ENCODE measurements at regions not wholly inside any gene's neighbourhood (a gene's known extent, or its start where the extent isn't known, plus 50 kb on each side); places are given as distances from the start of the nearest gene placed in this dataset.

GRCh38 chrX:9114245-9114644 is 80.3 kb upstream of the FAM9B start:
- DNase-seq (ENCODE audit: low read depth in 1 of 2, low spot score in 2 of 2) = no peak
- Histone ChIP-seq H3K4me1 (replicated peaks in 1 of 4; ENCODE audit: control insufficient read depth in 3 of 4, insufficient read depth in 4 of 4, low read length in 3 of 4) (no peaks in the 10 kb centered on the region), H2BK5ac (ENCODE audit: low read depth, low read length) (no peak overlapping the region), H2AK5ac (ENCODE audit: low read depth, low read length) (no peak overlapping the region), H3K18ac (ENCODE audit: extremely low read depth, low read length) (no peak overlapping the region), H3K4ac (replicated peaks; ENCODE audit: insufficient read length, low read depth, low read length) (no peak overlapping the region), H4K5ac (ENCODE audit: insufficient read length, low read depth, low read length) (no peak overlapping the region), H2BK12ac (ENCODE audit: low read depth, low read length) (no peak overlapping the region), H3K23me2 (ENCODE audit: low read depth, low read length) (no peaks in the 10 kb centered on the region), H4K91ac (replicated peaks; ENCODE audit: insufficient read length, low read length) (no peak overlapping the region), H3K36me3 (ENCODE audit: control insufficient read depth in 2 of 4, insufficient read depth in 4 of 4, low read length in 3 of 4) (no peaks in the 10 kb centered on the region), H2BK20ac (ENCODE audit: low read length) (no peak overlapping the region), H3K9ac (replicated peaks in 1 of 4; ENCODE audit: extremely low read depth in 1 of 4, low read depth in 3 of 4, low read length in 3 of 4) (no peak overlapping the region), H2AFZ (ENCODE audit: low read length) (no peak overlapping the region), H3K27me3 (replicated peaks in 1 of 4; ENCODE audit: control insufficient read depth in 3 of 4, extremely low read depth in 1 of 4, insufficient read depth in 3 of 4, low read length in 3 of 4) (no peaks in the 10 kb centered on the region), H3K14ac (ENCODE audit: insufficient read length) (no peak overlapping the region), H2BK15ac (ENCODE audit: low read length) (no peak overlapping the region), H3K79me1 (ENCODE audit: low read depth, low read length) (no peaks in the 10 kb centered on the region), H3K27ac (ENCODE audit: low read depth, low read length) (no peak overlapping the region), H3K4me2 (ENCODE audit: insufficient read depth in 1 of 2, low read depth in 2 of 2, low read length in 2 of 2) (no peak overlapping the region), H3K79me2 (ENCODE audit: control insufficient read depth in 1 of 2, insufficient read depth in 2 of 2, low read length in 2 of 2) (no peaks in the 10 kb centered on the region), H2BK120ac (replicated peaks; ENCODE audit: low read depth, low read length) (no peak overlapping the region), H3K56ac (replicated peaks; ENCODE audit: insufficient read length, low read depth, low read length) (no peak overlapping the region), H4K20me1 (replicated peaks in 1 of 2; ENCODE audit: control insufficient read depth in 1 of 2, insufficient read depth in 2 of 2, low read length in 2 of 2) (no peaks in the 10 kb centered on the region), H3K9me3 (ENCODE audit: insufficient read depth in 2 of 2, low read depth in 1 of 2, low read length in 1 of 2) (no peaks in the 10 kb centered on the region), H4K8ac (ENCODE audit: extremely low read depth, insufficient read depth, low read length) (no peak overlapping the region), H3K23ac (ENCODE audit: insufficient read length) (no peak overlapping the region), H3K4me3 (ENCODE audit: extremely low read depth in 1 of 4, insufficient read depth in 2 of 4, low read depth in 3 of 4, low read length in 4 of 4) (no peak overlapping the region)
- WGBS, 2 experiments (ENCODE audit: extremely low coverage in 1 of 2, insufficient coverage in 1 of 2, insufficient read length in 1 of 2, insufficient replicate concordance in 2 of 2, low coverage in 1 of 2, low lambda C conversion rate in 2 of 2, missing lambda C conversion rate in 1 of 2) = 79% methylated on average over 2 of the region's 2 CpGs; no CpG with 5 or more reads in 1 of the 2 experiments
- FAIRE-seq = no peak
- ChIA-PET POLR2A (ENCODE audit: partially characterized antibody) (no interaction called here), CTCF (ENCODE audit: partially characterized antibody) (no interaction called here)
- TF ChIP-seq RNF2 (IDR thresholded peaks at IDR 0.05; ENCODE audit: borderline replicate concordance, low read depth, low read length, missing control alignments, poor library complexity, severe bottlenecking) = no peak
- TF ChIP-seq SIN3A (conservative IDR thresholded peaks at IDR 0.05 in 1 of 2, IDR thresholded peaks at IDR 0.05 in 1 of 2; ENCODE audit: low read depth in 1 of 2, low read length in 2 of 2) = no peak
- TF ChIP-seq SIRT6 (IDR thresholded peaks at IDR 0.05; ENCODE audit: low read length) = no peak
- TF ChIP-seq SAP30 (IDR thresholded peaks at IDR 0.05; ENCODE audit: insufficient read depth, insufficient replicate concordance, low read length) = no peak
- TF ChIP-seq SP1 (IDR thresholded peaks at IDR 0.05; ENCODE audit: low read depth, low read length) = no peak
- TF ChIP-seq RAD21 (IDR thresholded peaks at IDR 0.05 in 1 of 2, conservative IDR thresholded peaks at IDR 0.05 in 1 of 2; ENCODE audit: low read depth in 2 of 2, low read length in 2 of 2) = no peak
- no peak for TF ChIP-seq POU5F1 (IDR thresholded peaks at IDR 0.05; ENCODE audit: low read depth, low read length)
- TF ChIP-seq POLR2A (IDR thresholded peaks at IDR 0.05; ENCODE audit: control extremely low read depth in 1 of 2, low read depth in 2 of 2, low read length in 2 of 2) = no peak
- TF ChIP-seq, protein P1, sequence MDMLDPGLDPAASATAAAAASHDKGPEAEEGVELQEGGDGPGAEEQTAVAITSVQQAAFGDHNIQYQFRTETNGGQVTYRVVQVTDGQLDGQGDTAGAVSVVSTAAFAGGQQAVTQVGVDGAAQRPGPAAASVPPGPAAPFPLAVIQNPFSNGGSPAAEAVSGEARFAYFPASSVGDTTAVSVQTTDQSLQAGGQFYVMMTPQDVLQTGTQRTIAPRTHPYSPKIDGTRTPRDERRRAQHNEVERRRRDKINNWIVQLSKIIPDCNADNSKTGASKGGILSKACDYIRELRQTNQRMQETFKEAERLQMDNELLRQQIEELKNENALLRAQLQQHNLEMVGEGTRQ (IDR thresholded peaks at IDR 0.05; ENCODE audit: low read length) = no peak
- no peak for TF ChIP-seq BACH1 (IDR thresholded peaks at IDR 0.05; ENCODE audit: low read length)
- TF ChIP-seq KDM1A (IDR thresholded peaks at IDR 0.05; ENCODE audit: borderline replicate concordance, low read length) = no peak
- no peak for TF ChIP-seq FOSL1 (IDR thresholded peaks at IDR 0.05; ENCODE audit: insufficient read depth, low read depth, low read length)
- TF ChIP-seq SUZ12 (IDR thresholded peaks at IDR 0.05; ENCODE audit: low read length) = no peak
- no peak for TF ChIP-seq YY1 (IDR thresholded peaks at IDR 0.05; ENCODE audit: low read depth, low read length)
